ENCODE measurements at regions not wholly inside any gene's neighbourhood (a gene's known extent, or its start where the extent isn't known, plus 50 kb on each side); places are given as distances from the start of the nearest gene placed in this dataset.

- no peaks in the 10 kb centered on the region for H3K36me3 Mint-ChIP-seq
- no peak for DNase-seq
- no peak overlapping the region for H3K27ac Mint-ChIP-seq
- H3K4me1 Mint-ChIP-seq = no peaks in the 10 kb centered on the region
- no peaks in the 10 kb centered on the region for H3K27me3 Mint-ChIP-seq
- H3K9me3 Mint-ChIP-seq = peaks cover 4% of the 10 kb centered on the region
- POLR2A ChIA-PET = no interaction called here
- no peak overlapping the region for H3K4me3 Mint-ChIP-seq
- no peak for ATAC-seq (ENCODE audit: low read depth)
Measured at GRCh38 chr7:54963155-54963554, 55.7 kb upstream of the EGFR start.

- H3K9me3 Mint-ChIP-seq = peaks cover 4% of the 10 kb centered on the region
- no peaks in the 10 kb centered on the region for H3K4me1 Mint-ChIP-seq
- H3K27ac Mint-ChIP-seq = no peak overlapping the region
Measured at GRCh38 chr7:54964136-54964535, 54.7 kb upstream of the EGFR start.

DNA sequence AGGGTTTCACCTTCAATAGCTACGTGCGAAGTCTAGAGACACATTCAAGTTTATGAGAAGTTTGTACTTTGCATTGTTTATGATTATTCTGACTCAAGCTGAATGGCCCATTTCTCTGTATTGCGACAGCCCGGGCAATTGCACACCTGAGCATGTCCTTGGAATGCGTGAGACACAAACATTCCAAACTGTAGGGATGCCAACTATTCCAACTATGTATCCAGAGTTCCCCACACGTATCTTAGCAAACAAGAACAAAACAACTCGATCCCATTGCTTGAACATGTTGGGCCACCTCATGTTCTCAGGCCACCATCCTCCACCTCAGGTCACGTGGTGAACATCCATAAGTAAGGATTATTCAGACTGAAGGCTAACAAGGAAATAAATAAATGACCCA lies 51.4 kb upstream of the EGFR start:
- Mint-ChIP-seq H3K4me1 (no peaks in the 10 kb centered on the region), H3K27ac (no peak overlapping the region), H3K9me3 (peaks cover 1% of the 10 kb centered on the region), H3K27me3 (no peaks in the 10 kb centered on the region), H3K36me3 (no peaks in the 10 kb centered on the region), H3K4me3 (no peak overlapping the region)
- ATAC-seq (ENCODE audit: low read depth) = no peak
- POLR2A ChIA-PET = interaction anchor here (0.6 kb wide), 1 partner anchor 12 kb away, joined by 10 read pairs; no protein-coding TSS in a partner anchor
- no peak for DNase-seq

More at GRCh38 chr7:54964136-54964535, 54.7 kb upstream of the EGFR start:
- H3K4me3 Mint-ChIP-seq = no peak overlapping the region
- H3K36me3 Mint-ChIP-seq = no peaks in the 10 kb centered on the region
- DNase-seq (no peak), ATAC-seq (ENCODE audit: low read depth) (no peak)
- POLR2A ChIA-PET = no interaction called here
- H3K27me3 Mint-ChIP-seq = no peaks in the 10 kb centered on the region

- Mint-ChIP-seq H3K4me3 (no peak overlapping the region), H3K27me3 (no peaks in the 10 kb centered on the region), H3K36me3 (no peaks in the 10 kb centered on the region), H3K27ac (no peak overlapping the region), H3K4me1 (no peaks in the 10 kb centered on the region), H3K9me3 (peaks cover 1% of the 10 kb centered on the region)
- no peak for ATAC-seq (ENCODE audit: low read depth)
- POLR2A ChIA-PET = no interaction called here
- DNase-seq = no peak
Measured at GRCh38 chr7:54968018-54968417, 50.8 kb upstream of the EGFR start.
